ENCODE measurements at regions not wholly inside any gene's neighbourhood (a gene's known extent, or its start where the extent isn't known, plus 50 kb on each side); places are given as distances from the start of the nearest gene placed in this dataset.
"Not testable (repeated sequence)": the region's sequence is repeated elsewhere in the genome, so short reads cannot be mapped to it uniquely, and the experiment has no call there.

GRCh38 chr5:126119887-126120442, 303.2 kb upstream of the GRAMD2B start:
- no peak overlapping the region for H3K4me3 ChIP-seq (ENCODE audit: low read depth, low read length)
- no peak for DNase-seq (ENCODE audit: low read depth in 4 of 6, low spot score in 6 of 6)
- 100% methylated on average over 1 of the region's 4 CpGs for WGBS (ENCODE audit: insufficient coverage)
- no peak overlapping the region for H3K27ac ChIP-seq (ENCODE audit: low read depth, low read length)
- H3K4me1 ChIP-seq (ENCODE audit: control insufficient read depth, insufficient read depth, low read length), result no peaks in the 10 kb centered on the region
- H3K9me3 ChIP-seq (ENCODE audit: control insufficient read depth, insufficient read depth, low read length), result no peaks in the 10 kb centered on the region
- no peaks in the 10 kb centered on the region for H3K36me3 ChIP-seq (ENCODE audit: control insufficient read depth, insufficient read depth, low read length)
- no peaks in the 10 kb centered on the region for H3K27me3 ChIP-seq (ENCODE audit: control insufficient read depth, insufficient read depth, low read length)

GRCh38 chr5:126120939-126121338, 302.3 kb upstream of the GRAMD2B start:
- no peak overlapping the region for H3K4me3 ChIP-seq (ENCODE audit: low read depth, low read length)
- no peaks in the 10 kb centered on the region for H3K27me3 ChIP-seq (ENCODE audit: control insufficient read depth, insufficient read depth, low read length)
- H3K9me3 ChIP-seq (ENCODE audit: control insufficient read depth, insufficient read depth, low read length), result no peaks in the 10 kb centered on the region
- no peak overlapping the region for H3K27ac ChIP-seq (ENCODE audit: low read depth, low read length)
- H3K36me3 ChIP-seq (ENCODE audit: control insufficient read depth, insufficient read depth, low read length), result no peaks in the 10 kb centered on the region
- peak in 1 of 6 donors; percentile 25 for DNase-seq (ENCODE audit: low read depth in 4 of 6, low spot score in 6 of 6)
- WGBS (ENCODE audit: insufficient coverage), result no CpG with 5 or more reads among the region's 1 CpG
- no peaks in the 10 kb centered on the region for H3K4me1 ChIP-seq (ENCODE audit: control insufficient read depth, insufficient read depth, low read length)

GRCh38 chr5:126122942-126123341, 300.3 kb upstream of the GRAMD2B start:
- Histone ChIP-seq H3K27ac (ENCODE audit: low read depth, low read length) (no peak overlapping the region), H3K9me3 (ENCODE audit: control insufficient read depth, insufficient read depth, low read length) (no peaks in the 10 kb centered on the region), H3K4me1 (ENCODE audit: control insufficient read depth, insufficient read depth, low read length) (no peaks in the 10 kb centered on the region), H3K27me3 (ENCODE audit: control insufficient read depth, insufficient read depth, low read length) (no peaks in the 10 kb centered on the region), H3K4me3 (ENCODE audit: low read depth, low read length) (no peak overlapping the region), H3K36me3 (ENCODE audit: control insufficient read depth, insufficient read depth, low read length) (no peaks in the 10 kb centered on the region)
- 81% methylated on average over 4 of the region's 4 CpGs for WGBS (ENCODE audit: insufficient coverage)
- no peak for DNase-seq (ENCODE audit: low read depth in 4 of 6, low spot score in 6 of 6)

- Histone ChIP-seq H3K36me3 (ENCODE audit: control insufficient read depth, insufficient read depth, low read length) (no peaks in the 10 kb centered on the region), H3K27me3 (ENCODE audit: control insufficient read depth, insufficient read depth, low read length) (no peaks in the 10 kb centered on the region), H3K4me1 (ENCODE audit: control insufficient read depth, insufficient read depth, low read length) (no peaks in the 10 kb centered on the region), H3K27ac (ENCODE audit: low read depth, low read length) (no peak overlapping the region), H3K4me3 (ENCODE audit: low read depth, low read length) (no peak overlapping the region), H3K9me3 (ENCODE audit: control insufficient read depth, insufficient read depth, low read length) (no peaks in the 10 kb centered on the region)
- WGBS (ENCODE audit: insufficient coverage), result no CpG with 5 or more reads among the region's 4 CpGs
- no peak for DNase-seq (ENCODE audit: low read depth in 4 of 6, low spot score in 6 of 6)
These were observed 298.4 kb upstream of the GRAMD2B start for GRCh38 chr5:126124706-126125345.

- WGBS (ENCODE audit: insufficient coverage), result no CpG with 5 or more reads among the region's 2 CpGs
- DNase-seq (ENCODE audit: low read depth in 4 of 6, low spot score in 6 of 6), result no peak
- no peaks in the 10 kb centered on the region for H3K27me3 ChIP-seq (ENCODE audit: control insufficient read depth, insufficient read depth, low read length)
- H3K4me1 ChIP-seq (ENCODE audit: control insufficient read depth, insufficient read depth, low read length), result no peaks in the 10 kb centered on the region
- no peaks in the 10 kb centered on the region for H3K36me3 ChIP-seq (ENCODE audit: control insufficient read depth, insufficient read depth, low read length)
- H3K27ac ChIP-seq (ENCODE audit: low read depth, low read length), result no peak overlapping the region
- no peak overlapping the region for H3K4me3 ChIP-seq (ENCODE audit: low read depth, low read length)
- H3K9me3 ChIP-seq (ENCODE audit: control insufficient read depth, insufficient read depth, low read length), result no peaks in the 10 kb centered on the region
These were observed 297.8 kb upstream of the GRAMD2B start for GRCh38 chr5:126125407-126125806.

- Histone ChIP-seq H3K9me3 (ENCODE audit: control insufficient read depth, insufficient read depth, low read length) (no peaks in the 10 kb centered on the region), H3K4me3 (ENCODE audit: low read depth, low read length) (no peak overlapping the region), H3K27ac (ENCODE audit: low read depth, low read length) (no peak overlapping the region), H3K27me3 (ENCODE audit: control insufficient read depth, insufficient read depth, low read length) (no peaks in the 10 kb centered on the region), H3K4me1 (ENCODE audit: control insufficient read depth, insufficient read depth, low read length) (no peaks in the 10 kb centered on the region), H3K36me3 (ENCODE audit: control insufficient read depth, insufficient read depth, low read length) (no peaks in the 10 kb centered on the region)
- DNase-seq (ENCODE audit: low read depth in 4 of 6, low spot score in 6 of 6), result no peak
- WGBS (ENCODE audit: insufficient coverage), result no CpG with 5 or more reads among the region's 4 CpGs
These were observed 296.6 kb upstream of the GRAMD2B start for GRCh38 chr5:126126574-126126973.

GRCh38 chr5:126127371-126127770, 295.8 kb upstream of the GRAMD2B start:
- not testable (repeated sequence) for H3K27ac ChIP-seq (ENCODE audit: low read depth, low read length); H3K9me3 ChIP-seq (ENCODE audit: control insufficient read depth, insufficient read depth, low read length); H3K27me3 ChIP-seq (ENCODE audit: control insufficient read depth, insufficient read depth, low read length); DNase-seq (ENCODE audit: low read depth in 4 of 6, low spot score in 6 of 6); H3K4me1 ChIP-seq (ENCODE audit: control insufficient read depth, insufficient read depth, low read length); H3K4me3 ChIP-seq (ENCODE audit: low read depth, low read length); H3K36me3 ChIP-seq (ENCODE audit: control insufficient read depth, insufficient read depth, low read length)
- WGBS (ENCODE audit: insufficient coverage), result 81% methylated on average over 2 of the region's 2 CpGs

GRCh38 chr5:126129431-126129830, 293.8 kb upstream of the GRAMD2B start:
- H3K27me3 ChIP-seq (ENCODE audit: control insufficient read depth, insufficient read depth, low read length), result no peaks in the 10 kb centered on the region
- WGBS (ENCODE audit: insufficient coverage), result 96% methylated on average over 2 of the region's 2 CpGs
- H3K27ac ChIP-seq (ENCODE audit: low read depth, low read length), result no peak overlapping the region
- H3K9me3 ChIP-seq (ENCODE audit: control insufficient read depth, insufficient read depth, low read length), result no peaks in the 10 kb centered on the region
- H3K36me3 ChIP-seq (ENCODE audit: control insufficient read depth, insufficient read depth, low read length), result no peaks in the 10 kb centered on the region
- H3K4me1 ChIP-seq (ENCODE audit: control insufficient read depth, insufficient read depth, low read length), result no peaks in the 10 kb centered on the region
- no peak for DNase-seq (ENCODE audit: low read depth in 4 of 6, low spot score in 6 of 6)
- no peak overlapping the region for H3K4me3 ChIP-seq (ENCODE audit: low read depth, low read length)

GRCh38 chr5:126133424-126133823, 289.8 kb upstream of the GRAMD2B start:
- H3K4me3 ChIP-seq (ENCODE audit: low read depth, low read length), result no peak overlapping the region
- H3K9me3 ChIP-seq (ENCODE audit: control insufficient read depth, insufficient read depth, low read length), result no peaks in the 10 kb centered on the region
- no peaks in the 10 kb centered on the region for H3K27me3 ChIP-seq (ENCODE audit: control insufficient read depth, insufficient read depth, low read length)
- H3K27ac ChIP-seq (ENCODE audit: low read depth, low read length), result no peak overlapping the region
- DNase-seq (ENCODE audit: low read depth in 4 of 6, low spot score in 6 of 6), result no peak
- no peaks in the 10 kb centered on the region for H3K36me3 ChIP-seq (ENCODE audit: control insufficient read depth, insufficient read depth, low read length)
- WGBS (ENCODE audit: insufficient coverage), result no CpG with 5 or more reads among the region's 1 CpG
- no peaks in the 10 kb centered on the region for H3K4me1 ChIP-seq (ENCODE audit: control insufficient read depth, insufficient read depth, low read length)

GRCh38 chr5:126137891-126138280, 285.3 kb upstream of the GRAMD2B start:
- H3K36me3 ChIP-seq (ENCODE audit: control insufficient read depth, insufficient read depth, low read length), result no peaks in the 10 kb centered on the region
- H3K4me1 ChIP-seq (ENCODE audit: control insufficient read depth, insufficient read depth, low read length), result no peaks in the 10 kb centered on the region
- H3K27me3 ChIP-seq (ENCODE audit: control insufficient read depth, insufficient read depth, low read length), result no peaks in the 10 kb centered on the region
- H3K9me3 ChIP-seq (ENCODE audit: control insufficient read depth, insufficient read depth, low read length), result no peaks in the 10 kb centered on the region
- H3K4me3 ChIP-seq (ENCODE audit: low read depth, low read length), result no peak overlapping the region
- H3K27ac ChIP-seq (ENCODE audit: low read depth, low read length), result no peak overlapping the region
- no CpG with 5 or more reads among the region's 2 CpGs for WGBS (ENCODE audit: insufficient coverage)
- no peak for DNase-seq (ENCODE audit: low read depth in 4 of 6, low spot score in 6 of 6)
